ENCODE measurements at regions not wholly inside any gene's neighbourhood (a gene's known extent, or its start where the extent isn't known, plus 50 kb on each side); places are given as distances from the start of the nearest gene placed in this dataset.

- FAIRE-seq (no peak), DNase-seq (ENCODE audit: insufficient read length, low spot score) (no peak)
- TF ChIP-seq POU2F2 (IDR thresholded peaks at IDR 0.05; ENCODE audit: low read depth, low read length) (no peak), POLR2AphosphoS5 (IDR thresholded peaks at IDR 0.05; ENCODE audit: low read depth, low read length) (no peak), POLR2A (IDR thresholded peaks at IDR 0.05; ENCODE audit: low read depth, low read length) (no peak), PAX5 (IDR thresholded peaks at IDR 0.05; ENCODE audit: insufficient read depth, low read length, severe bottlenecking) (no peak), TAF1 (IDR thresholded peaks at IDR 0.05; ENCODE audit: low read depth, low read length) (no peak), SPI1 (IDR thresholded peaks at IDR 0.05; ENCODE audit: low read depth, low read length) (no peak)
Observed at GRCh38 chr9:82668689-82669199, 394.2 kb downstream of the RASEF start.

GRCh38 chr9:82670000-82670399 is 392.9 kb downstream of the RASEF start:
- FAIRE-seq (no peak), DNase-seq (ENCODE audit: insufficient read length, low spot score) (no peak)
- TF ChIP-seq POLR2AphosphoS5 (IDR thresholded peaks at IDR 0.05; ENCODE audit: low read depth, low read length): no peak
- no peak for TF ChIP-seq PAX5 (IDR thresholded peaks at IDR 0.05; ENCODE audit: insufficient read depth, low read length, severe bottlenecking)
- TF ChIP-seq POU2F2 (IDR thresholded peaks at IDR 0.05; ENCODE audit: low read depth, low read length): no peak
- TF ChIP-seq SPI1 (IDR thresholded peaks at IDR 0.05; ENCODE audit: low read depth, low read length): no peak
- TF ChIP-seq TAF1 (IDR thresholded peaks at IDR 0.05; ENCODE audit: low read depth, low read length): no peak
- TF ChIP-seq POLR2A (IDR thresholded peaks at IDR 0.05; ENCODE audit: low read depth, low read length): no peak

GRCh38 chr9:82670726-82671125 is 392.2 kb downstream of the RASEF start:
- no peak for FAIRE-seq
- DNase-seq (ENCODE audit: insufficient read length, low spot score): no peak
- TF ChIP-seq POLR2AphosphoS5 (IDR thresholded peaks at IDR 0.05; ENCODE audit: low read depth, low read length) (no peak), POU2F2 (IDR thresholded peaks at IDR 0.05; ENCODE audit: low read depth, low read length) (no peak)

- no peak for DNase-seq (ENCODE audit: insufficient read length, low spot score)
- TF ChIP-seq TAF1 (IDR thresholded peaks at IDR 0.05; ENCODE audit: low read depth, low read length) (no peak), PAX5 (IDR thresholded peaks at IDR 0.05; ENCODE audit: insufficient read depth, low read length, severe bottlenecking) (no peak), POLR2AphosphoS5 (IDR thresholded peaks at IDR 0.05; ENCODE audit: low read depth, low read length) (no peak), SPI1 (IDR thresholded peaks at IDR 0.05; ENCODE audit: low read depth, low read length) (no peak)
- FAIRE-seq: no peak
Observed at GRCh38 chr9:82673201-82673600, 389.7 kb downstream of the RASEF start.

GRCh38 chr9:82673919-82674318 is 389.0 kb downstream of the RASEF start:
- DNase-seq (ENCODE audit: insufficient read length, low spot score) (no peak), FAIRE-seq (no peak)
- TF ChIP-seq POLR2A (IDR thresholded peaks at IDR 0.05; ENCODE audit: low read depth, low read length) (no peak), POU2F2 (IDR thresholded peaks at IDR 0.05; ENCODE audit: low read depth, low read length) (no peak), SPI1 (IDR thresholded peaks at IDR 0.05; ENCODE audit: low read depth, low read length) (no peak), TAF1 (IDR thresholded peaks at IDR 0.05; ENCODE audit: low read depth, low read length) (no peak), PAX5 (IDR thresholded peaks at IDR 0.05; ENCODE audit: insufficient read depth, low read length, severe bottlenecking) (no peak), POLR2AphosphoS5 (IDR thresholded peaks at IDR 0.05; ENCODE audit: low read depth, low read length) (no peak)

GRCh38 chr9:82675102-82675501 is 387.8 kb downstream of the RASEF start:
- FAIRE-seq: no peak
- DNase-seq (ENCODE audit: insufficient read length, low spot score): no peak
- no peak for TF ChIP-seq TAF1 (IDR thresholded peaks at IDR 0.05; ENCODE audit: low read depth, low read length)
- no peak for TF ChIP-seq PAX5 (IDR thresholded peaks at IDR 0.05; ENCODE audit: insufficient read depth, low read length, severe bottlenecking)
- no peak for TF ChIP-seq SPI1 (IDR thresholded peaks at IDR 0.05; ENCODE audit: low read depth, low read length)
- no peak for TF ChIP-seq POU2F2 (IDR thresholded peaks at IDR 0.05; ENCODE audit: low read depth, low read length)
- TF ChIP-seq POLR2A (IDR thresholded peaks at IDR 0.05; ENCODE audit: low read depth, low read length): no peak
- TF ChIP-seq POLR2AphosphoS5 (IDR thresholded peaks at IDR 0.05; ENCODE audit: low read depth, low read length): no peak

GRCh38 chr9:82675605-82676004 is 387.3 kb downstream of the RASEF start:
- DNase-seq (ENCODE audit: insufficient read length, low spot score) (no peak), FAIRE-seq (no peak)
- TF ChIP-seq TAF1 (IDR thresholded peaks at IDR 0.05; ENCODE audit: low read depth, low read length): no peak
- TF ChIP-seq PAX5 (IDR thresholded peaks at IDR 0.05; ENCODE audit: insufficient read depth, low read length, severe bottlenecking): no peak
- TF ChIP-seq POU2F2 (IDR thresholded peaks at IDR 0.05; ENCODE audit: low read depth, low read length): no peak
- no peak for TF ChIP-seq POLR2AphosphoS5 (IDR thresholded peaks at IDR 0.05; ENCODE audit: low read depth, low read length)
- no peak for TF ChIP-seq POLR2A (IDR thresholded peaks at IDR 0.05; ENCODE audit: low read depth, low read length)
- no peak for TF ChIP-seq SPI1 (IDR thresholded peaks at IDR 0.05; ENCODE audit: low read depth, low read length)

- no peak for TF ChIP-seq POLR2A (IDR thresholded peaks at IDR 0.05; ENCODE audit: low read depth, low read length)
- TF ChIP-seq PAX5 (IDR thresholded peaks at IDR 0.05; ENCODE audit: insufficient read depth, low read length, severe bottlenecking): no peak
- TF ChIP-seq SPI1 (IDR thresholded peaks at IDR 0.05; ENCODE audit: low read depth, low read length): no peak
- TF ChIP-seq POLR2AphosphoS5 (IDR thresholded peaks at IDR 0.05; ENCODE audit: low read depth, low read length): no peak
- no peak for TF ChIP-seq TAF1 (IDR thresholded peaks at IDR 0.05; ENCODE audit: low read depth, low read length)
- TF ChIP-seq POU2F2 (IDR thresholded peaks at IDR 0.05; ENCODE audit: low read depth, low read length): no peak
- DNase-seq (ENCODE audit: insufficient read length, low spot score) (no peak), FAIRE-seq (no peak)
Observed at GRCh38 chr9:82677086-82677485, 385.9 kb downstream of the RASEF start.

- no peak for FAIRE-seq
- DNase-seq (ENCODE audit: insufficient read length, low spot score): no peak
- no peak for TF ChIP-seq TAF1 (IDR thresholded peaks at IDR 0.05; ENCODE audit: low read depth, low read length)
- no peak for TF ChIP-seq POU2F2 (IDR thresholded peaks at IDR 0.05; ENCODE audit: low read depth, low read length)
- TF ChIP-seq POLR2A (IDR thresholded peaks at IDR 0.05; ENCODE audit: low read depth, low read length): no peak
- TF ChIP-seq SPI1 (IDR thresholded peaks at IDR 0.05; ENCODE audit: low read depth, low read length): no peak
- TF ChIP-seq POLR2AphosphoS5 (IDR thresholded peaks at IDR 0.05; ENCODE audit: low read depth, low read length): no peak
- TF ChIP-seq PAX5 (IDR thresholded peaks at IDR 0.05; ENCODE audit: insufficient read depth, low read length, severe bottlenecking): no peak
Observed at GRCh38 chr9:82679472-82679871, 383.5 kb downstream of the RASEF start.

GRCh38 chr9:82680179-82680935 is 382.6 kb downstream of the RASEF start:
- TF ChIP-seq PAX5 (IDR thresholded peaks at IDR 0.05; ENCODE audit: insufficient read depth, low read length, severe bottlenecking): no peak
- TF ChIP-seq SPI1 (IDR thresholded peaks at IDR 0.05; ENCODE audit: low read depth, low read length): no peak
- TF ChIP-seq POLR2AphosphoS5 (IDR thresholded peaks at IDR 0.05; ENCODE audit: low read depth, low read length): no peak
- no peak for TF ChIP-seq POU2F2 (IDR thresholded peaks at IDR 0.05; ENCODE audit: low read depth, low read length)
- no peak for TF ChIP-seq TAF1 (IDR thresholded peaks at IDR 0.05; ENCODE audit: low read depth, low read length)
- TF ChIP-seq POLR2A (IDR thresholded peaks at IDR 0.05; ENCODE audit: low read depth, low read length): no peak
- no peak for FAIRE-seq
- no peak for DNase-seq (ENCODE audit: insufficient read length, low spot score)

Data from GM12891 (cell line).